ENCODE measurements at regions not wholly inside any gene's neighbourhood (a gene's known extent, or its start where the extent isn't known, plus 50 kb on each side); places are given as distances from the start of the nearest gene placed in this dataset.

DNA sequence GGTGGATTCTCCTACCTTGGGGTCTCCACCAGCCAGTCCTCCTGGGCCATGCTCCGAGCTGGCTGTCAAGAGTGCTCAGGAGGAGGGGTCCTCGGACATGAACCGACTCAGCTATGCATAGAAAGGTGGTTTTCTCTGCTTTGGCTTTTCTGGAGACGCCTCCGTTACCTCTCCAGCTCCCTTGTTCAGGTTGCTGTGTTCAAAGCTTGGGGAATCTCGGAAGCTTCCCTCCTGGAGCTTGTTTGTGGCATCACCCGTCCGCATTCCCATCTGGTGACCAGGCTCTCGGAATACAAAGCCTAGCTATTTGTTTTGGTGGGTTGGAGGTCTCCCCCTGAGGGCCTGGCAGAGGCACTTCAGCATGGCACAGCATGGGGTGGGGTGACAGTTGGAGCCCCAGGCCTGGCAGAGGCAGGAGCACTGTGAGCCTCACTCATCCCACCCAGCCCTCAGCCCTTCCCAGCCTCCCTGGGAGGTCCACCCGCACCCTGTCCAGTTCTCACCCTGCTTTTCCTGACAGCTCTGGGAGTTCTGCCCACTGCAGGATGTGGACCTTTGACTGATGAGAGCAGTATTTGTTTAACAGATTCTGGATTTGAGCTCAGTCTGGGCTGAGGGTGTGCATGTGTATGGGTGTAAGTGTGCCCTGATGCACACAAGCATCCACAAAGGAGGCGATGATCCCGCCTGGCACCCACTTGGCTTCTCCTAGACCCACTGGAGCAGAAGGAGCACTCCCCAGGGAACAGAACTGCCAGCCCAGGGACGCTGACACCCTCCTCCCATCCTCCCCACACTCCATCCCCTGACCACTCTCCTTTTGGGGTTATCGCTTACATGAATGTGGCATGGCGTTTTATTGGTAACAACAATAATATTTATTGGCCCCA lies 107.3 kb upstream of the HS6ST1 start:
- Mint-ChIP-seq H3K9me3 (peaks cover 40% of the 10 kb centered on the region), H3K27me3 (ENCODE audit: low read depth) (no peaks in the 10 kb centered on the region), H3K4me3 (no peak overlapping the region), H3K36me3 (ENCODE audit: low read depth) (peaks cover 6% of the 10 kb centered on the region), H3K4me1 (peaks cover 4% of the 10 kb centered on the region), H3K27ac (no peak overlapping the region)
- TF ChIP-seq, protein P1, sequence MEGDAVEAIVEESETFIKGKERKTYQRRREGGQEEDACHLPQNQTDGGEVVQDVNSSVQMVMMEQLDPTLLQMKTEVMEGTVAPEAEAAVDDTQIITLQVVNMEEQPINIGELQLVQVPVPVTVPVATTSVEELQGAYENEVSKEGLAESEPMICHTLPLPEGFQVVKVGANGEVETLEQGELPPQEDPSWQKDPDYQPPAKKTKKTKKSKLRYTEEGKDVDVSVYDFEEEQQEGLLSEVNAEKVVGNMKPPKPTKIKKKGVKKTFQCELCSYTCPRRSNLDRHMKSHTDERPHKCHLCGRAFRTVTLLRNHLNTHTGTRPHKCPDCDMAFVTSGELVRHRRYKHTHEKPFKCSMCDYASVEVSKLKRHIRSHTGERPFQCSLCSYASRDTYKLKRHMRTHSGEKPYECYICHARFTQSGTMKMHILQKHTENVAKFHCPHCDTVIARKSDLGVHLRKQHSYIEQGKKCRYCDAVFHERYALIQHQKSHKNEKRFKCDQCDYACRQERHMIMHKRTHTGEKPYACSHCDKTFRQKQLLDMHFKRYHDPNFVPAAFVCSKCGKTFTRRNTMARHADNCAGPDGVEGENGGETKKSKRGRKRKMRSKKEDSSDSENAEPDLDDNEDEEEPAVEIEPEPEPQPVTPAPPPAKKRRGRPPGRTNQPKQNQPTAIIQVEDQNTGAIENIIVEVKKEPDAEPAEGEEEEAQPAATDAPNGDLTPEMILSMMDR (IDR thresholded peaks at IDR 0.05; ENCODE audit: unreplicated experiment in 3 of 3) = no peak

DNA sequence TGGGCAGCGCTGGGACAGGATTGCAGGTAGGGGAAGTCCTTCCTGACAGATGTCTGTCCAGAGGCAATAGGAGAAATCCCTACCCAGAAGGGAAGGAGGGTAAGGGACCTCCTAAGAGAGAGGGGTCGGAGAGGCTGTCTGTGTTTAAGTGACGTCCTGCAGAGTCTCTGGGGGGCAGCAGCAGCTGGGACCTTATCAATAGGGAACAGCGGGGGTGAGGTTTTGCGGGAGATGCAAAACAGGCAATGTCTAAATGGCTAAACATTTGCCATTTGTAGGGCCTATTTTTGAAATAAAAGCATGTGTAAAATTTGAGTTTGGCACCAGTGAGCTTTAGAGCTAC lies 108.7 kb upstream of the HS6ST1 start:
- peaks cover 6% of the 10 kb centered on the region for H3K36me3 Mint-ChIP-seq (ENCODE audit: low read depth)
- no peak overlapping the region for H3K27ac Mint-ChIP-seq
- TF ChIP-seq, protein P1 (IDR thresholded peaks at IDR 0.05; ENCODE audit: unreplicated experiment in 3 of 3) = no peak
- no peak overlapping the region for H3K4me3 Mint-ChIP-seq
- H3K9me3 Mint-ChIP-seq = peaks cover 38% of the 10 kb centered on the region
- no peaks in the 10 kb centered on the region for H3K27me3 Mint-ChIP-seq (ENCODE audit: low read depth)
- peaks cover 4% of the 10 kb centered on the region for H3K4me1 Mint-ChIP-seq

DNA sequence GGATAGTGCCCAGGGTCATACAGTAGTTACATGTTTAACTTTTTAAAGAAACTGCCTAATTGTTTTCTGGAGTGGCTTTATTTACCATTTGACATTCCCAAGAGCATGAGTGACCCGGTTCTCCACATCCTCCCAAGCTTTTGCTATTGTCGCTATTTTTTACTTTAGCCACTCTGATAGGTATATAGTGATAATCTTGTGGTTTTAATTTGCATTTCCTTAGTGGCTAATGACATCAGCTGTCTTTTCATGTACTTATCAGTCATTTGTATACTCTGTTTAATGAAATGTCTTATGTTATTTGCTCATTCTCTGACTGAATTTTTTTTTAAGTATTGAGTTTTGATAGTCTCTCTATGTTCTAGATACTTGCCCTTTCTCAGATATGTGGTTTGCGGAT lies 109.7 kb upstream of the HS6ST1 start:
- no peak overlapping the region for H3K4me3 Mint-ChIP-seq
- TF ChIP-seq, protein P1 (IDR thresholded peaks at IDR 0.05; ENCODE audit: unreplicated experiment in 3 of 3) = no peak
- peaks cover 4% of the 10 kb centered on the region for H3K4me1 Mint-ChIP-seq
- H3K27me3 Mint-ChIP-seq (ENCODE audit: low read depth) = no peaks in the 10 kb centered on the region
- peaks cover 6% of the 10 kb centered on the region for H3K36me3 Mint-ChIP-seq (ENCODE audit: low read depth)
- H3K9me3 Mint-ChIP-seq = peaks cover 35% of the 10 kb centered on the region
- H3K27ac Mint-ChIP-seq = no peak overlapping the region

DNA sequence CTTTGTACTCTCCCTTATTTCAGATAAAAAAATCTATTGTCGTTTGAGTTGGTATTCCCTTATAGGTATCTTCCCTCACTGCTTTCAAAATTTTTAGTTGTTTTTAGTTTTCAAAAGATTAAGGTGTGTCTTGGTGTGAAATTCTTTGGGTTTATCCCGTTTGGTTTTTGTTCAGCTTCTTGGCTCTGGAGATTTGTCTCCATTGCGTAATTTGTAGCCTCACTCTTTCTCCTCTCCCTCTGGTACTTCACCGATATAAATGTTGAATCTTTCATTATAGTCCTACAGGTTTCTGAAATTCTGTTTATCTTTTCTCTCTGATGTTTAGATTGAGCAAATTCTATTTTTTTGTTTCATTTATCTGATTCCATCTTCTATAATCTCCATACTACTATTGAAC lies 113.8 kb upstream of the HS6ST1 start:
- no peak overlapping the region for H3K4me3 Mint-ChIP-seq
- H3K27ac Mint-ChIP-seq = no peak overlapping the region
- peaks cover 6% of the 10 kb centered on the region for H3K36me3 Mint-ChIP-seq (ENCODE audit: low read depth)
- H3K4me1 Mint-ChIP-seq = no peaks in the 10 kb centered on the region
- TF ChIP-seq, protein P1 (IDR thresholded peaks at IDR 0.05; ENCODE audit: unreplicated experiment in 3 of 3) = no peak
- H3K27me3 Mint-ChIP-seq (ENCODE audit: low read depth) = peaks cover 6% of the 10 kb centered on the region
- H3K9me3 Mint-ChIP-seq = peaks cover 31% of the 10 kb centered on the region

DNA sequence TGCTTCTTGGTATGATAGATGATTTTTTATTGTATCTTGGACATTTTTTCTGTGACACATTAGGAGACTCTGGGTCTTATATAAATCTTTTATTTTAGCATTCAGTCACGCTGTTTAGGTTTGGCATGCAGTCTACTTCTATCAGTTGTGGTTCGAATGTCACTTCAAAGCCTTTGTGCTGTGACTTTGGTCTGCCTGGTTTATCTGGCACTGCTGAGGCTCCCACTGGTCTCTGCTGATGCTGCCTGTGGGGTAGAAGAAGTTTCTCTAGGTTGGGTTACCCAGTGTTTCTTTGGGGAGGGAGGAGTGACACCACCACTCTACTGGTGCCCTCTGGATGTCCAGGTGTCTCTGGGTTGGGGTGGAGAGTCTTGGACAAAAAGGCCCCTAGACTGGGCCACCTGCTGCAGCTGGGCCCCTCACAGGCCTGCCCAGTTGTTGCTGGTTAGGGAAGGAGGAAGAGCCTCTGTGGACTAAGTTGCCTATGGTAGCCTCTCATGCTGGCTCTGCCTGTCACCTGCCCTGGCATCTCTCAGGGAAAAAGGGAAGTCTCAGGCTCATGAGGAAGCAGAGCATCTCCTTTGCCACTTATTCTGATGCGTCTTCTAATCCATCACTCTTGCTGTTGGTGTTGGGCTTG lies 115.4 kb upstream of the HS6ST1 start:
- Mint-ChIP-seq H3K4me3 (no peak overlapping the region), H3K36me3 (ENCODE audit: low read depth) (peaks cover 6% of the 10 kb centered on the region)

More for the DNA sequence above, 115.4 kb upstream of the HS6ST1 start:
- peaks cover 26% of the 10 kb centered on the region for H3K9me3 Mint-ChIP-seq
- H3K4me1 Mint-ChIP-seq = no peaks in the 10 kb centered on the region
- TF ChIP-seq, protein P1 (IDR thresholded peaks at IDR 0.05; ENCODE audit: unreplicated experiment in 3 of 3) = no peak
- H3K27me3 Mint-ChIP-seq (ENCODE audit: low read depth) = peaks cover 11% of the 10 kb centered on the region
- H3K27ac Mint-ChIP-seq = no peak overlapping the region

Data from nephron (organoid).